Mesenchymal stem cell (in vitro differentiated cells and primary cell): ENCODE measurements at regions not wholly inside any gene's neighbourhood (a gene's known extent, or its start where the extent isn't known, plus 50 kb on each side); places are given as distances from the start of the nearest gene placed in this dataset.
"Not testable (repeated sequence)": the region's sequence is repeated elsewhere in the genome, so short reads cannot be mapped to it uniquely, and the experiment has no call there.

Experiments
- DNase-seq: peaks from one replicate; pipeline ENCODE4 v3.0.0-alpha.2; 2013
- H2AFZ ChIP-seq: one replicate; pipeline ENCODE4 v1.6.1; 2013; ENCODE audit warnings: low read depth, mild to moderate bottlenecking, control low read depth, inconsistent platforms, low read length, moderate library complexity
- H2AK5ac ChIP-seq: 2 replicates; pipeline ENCODE4 v1.6.1; 2013; ENCODE audit warnings: low read length, moderate library complexity, mild to moderate bottlenecking, inconsistent platforms; ENCODE audit not compliant: severe bottlenecking
- H2BK120ac ChIP-seq: one replicate; pipeline ENCODE4 v1.6.1; 2013; ENCODE audit warnings: low read depth, mild to moderate bottlenecking, inconsistent platforms, low read length, moderate library complexity
- H2BK12ac ChIP-seq, 2 experiments: one replicate each; pipeline ENCODE4 v1.6.1; 2013; ENCODE audit warnings: inconsistent platforms in 2 of 2, low read length in 2 of 2, mild to moderate bottlenecking in 2 of 2, moderate library complexity in 2 of 2, control low read depth in 1 of 2
- H2BK15ac ChIP-seq: one replicate; pipeline ENCODE4 v1.6.1; 2013; ENCODE audit warnings: mild to moderate bottlenecking, low read depth, inconsistent platforms; ENCODE audit not compliant: poor library complexity, severe bottlenecking
- H2BK5ac ChIP-seq: 2 replicates; pipeline ENCODE4 v1.6.1; 2013; ENCODE audit warnings: low read depth, mild to moderate bottlenecking, low read length, control low read depth, inconsistent platforms; ENCODE audit not compliant: poor library complexity, severe bottlenecking
- H3K14ac ChIP-seq, 2 experiments: one replicate each; pipeline ENCODE4 v1.6.1; 2013; ENCODE audit warnings: inconsistent platforms in 2 of 2, low read length in 2 of 2, control low read depth in 1 of 2, mild to moderate bottlenecking in 1 of 2, moderate library complexity in 1 of 2
- H3K18ac ChIP-seq, 2 experiments: one replicate each; pipeline ENCODE4 v1.6.1; 2013; ENCODE audit warnings: inconsistent platforms in 2 of 2, low read length in 2 of 2, control low read depth in 1 of 2, low read depth in 1 of 2, mild to moderate bottlenecking in 1 of 2
- H3K23ac ChIP-seq, 2 experiments: one replicate each; pipeline ENCODE4 v1.6.1; 2013; ENCODE audit warnings: inconsistent platforms in 2 of 2, low read length in 2 of 2, mild to moderate bottlenecking in 2 of 2, moderate library complexity in 2 of 2, control low read depth in 1 of 2
- H3K27ac ChIP-seq: 2 replicates; pipeline ENCODE4 v1.5.1; 2013; ENCODE audit warnings: mild to moderate bottlenecking, moderate library complexity, low read length, control low read depth, inconsistent platforms; ENCODE audit not compliant: poor library complexity, severe bottlenecking
- H3K27me3 ChIP-seq, 2 experiments: 2 replicates each; pipeline versions ENCODE4 v1.6.1 to v1.7.0; 2013; ENCODE audit warnings: low read length in 2 of 2, mild to moderate bottlenecking in 2 of 2, moderate library complexity in 2 of 2, control low read depth in 1 of 2, inconsistent platforms in 1 of 2; ENCODE audit not compliant: control insufficient read depth in 1 of 2, insufficient read depth in 1 of 2
- H3K36me3 ChIP-seq, 2 experiments: 2 replicates each; pipeline versions ENCODE4 v1.6.1 to v1.7.0; 2013; ENCODE audit warnings: low read length in 2 of 2, control low read depth in 1 of 2, inconsistent platforms in 1 of 2, low read depth in 1 of 2, mild to moderate bottlenecking in 1 of 2; ENCODE audit not compliant: insufficient read depth in 2 of 2, control insufficient read depth in 1 of 2
- H3K4ac ChIP-seq, 2 experiments: one replicate each; pipeline ENCODE4 v1.6.1; 2013; ENCODE audit warnings: inconsistent platforms in 2 of 2, low read length in 2 of 2, mild to moderate bottlenecking in 2 of 2, moderate library complexity in 2 of 2, control low read depth in 1 of 2, low read depth in 1 of 2
- H3K4me1 ChIP-seq: 2 replicates; pipeline ENCODE4 v1.6.1; 2013; ENCODE audit warnings: low read depth, low read length, control low read depth; ENCODE audit not compliant: control insufficient read depth, insufficient read depth
- H3K4me2 ChIP-seq: 2 replicates; pipeline ENCODE4 v1.6.1; 2013; ENCODE audit warnings: low read length, mild to moderate bottlenecking, inconsistent platforms; ENCODE audit not compliant: poor library complexity, severe bottlenecking
- H3K4me3 ChIP-seq, 2 experiments: 2 replicates each; pipeline versions ENCODE4 v1.5.1 to v1.7.0; 2013; ENCODE audit warnings: low read length in 2 of 2, mild to moderate bottlenecking in 2 of 2, control low read depth in 1 of 2, low read depth in 1 of 2; ENCODE audit not compliant: insufficient read depth in 1 of 2
- H3K79me1 ChIP-seq: replicated peaks from 2 replicates; pipeline ENCODE4 v1.6.1; 2013; ENCODE audit warnings: mild to moderate bottlenecking, control low read depth, low read length, inconsistent platforms; ENCODE audit not compliant: poor library complexity, severe bottlenecking
- H3K9ac ChIP-seq: 2 replicates; pipeline ENCODE4 v1.7.0; 2013; ENCODE audit warnings: mild to moderate bottlenecking, low read length, moderate library complexity
- H3K9me3 ChIP-seq: 2 replicates; pipeline ENCODE4 v1.7.0; 2013; ENCODE audit warnings: mild to moderate bottlenecking, low read length; ENCODE audit not compliant: control insufficient read depth
- H4K8ac ChIP-seq: one replicate; pipeline ENCODE4 v1.6.1; 2013; ENCODE audit warnings: inconsistent platforms, mild to moderate bottlenecking, low read length, moderate library complexity
- H4K91ac ChIP-seq: one replicate; pipeline ENCODE4 v1.6.1; 2013; ENCODE audit warnings: mild to moderate bottlenecking, low read length, inconsistent platforms
- WGBS: methylation state at CpG from one replicate; pipeline ENCODE4 v1.1.7; 2013; ENCODE audit warnings: mixed read lengths; 5-methylcytosine and 5-hydroxymethylcytosine counted together

- no peak overlapping the region for H3K4me3 ChIP-seq
- H4K8ac ChIP-seq = no peak overlapping the region
- no peak overlapping the region for H2BK15ac ChIP-seq
- H4K91ac ChIP-seq = no peak overlapping the region
- no peak for DNase-seq
- no peaks in the 10 kb centered on the region for H3K27me3 ChIP-seq
- H3K27ac ChIP-seq = no peak overlapping the region
- H2BK120ac ChIP-seq = no peak overlapping the region
- H3K18ac ChIP-seq = no peak overlapping the region
- WGBS = 86% methylated on average over 1 of the region's 1 CpG
- H3K14ac ChIP-seq = no peak overlapping the region
- H2AK5ac ChIP-seq = no peak overlapping the region
- H2AFZ ChIP-seq = no peak overlapping the region
- H3K9me3 ChIP-seq = peaks cover 2% of the 10 kb centered on the region
- no peak overlapping the region for H3K9ac ChIP-seq
- H3K36me3 ChIP-seq = no peaks in the 10 kb centered on the region
- H3K4me1 ChIP-seq = no peaks in the 10 kb centered on the region
- no peaks in the 10 kb centered on the region for H3K79me1 ChIP-seq
- no peak overlapping the region for H3K23ac ChIP-seq
- no peak overlapping the region for H2BK5ac ChIP-seq
- H3K4me2 ChIP-seq = no peak overlapping the region
- H2BK12ac ChIP-seq = no peak overlapping the region
- no peak overlapping the region for H3K4ac ChIP-seq
Observed at GRCh38 chr14:39603942-39604341, 171.7 kb upstream of the FBXO33 start.

GRCh38 chr14:39593377-39593776 lies 161.1 kb upstream of the FBXO33 start:
- no peak overlapping the region for H2BK120ac ChIP-seq
- H3K27me3 ChIP-seq = no peaks in the 10 kb centered on the region
- H2BK12ac ChIP-seq = no peak overlapping the region
- H3K36me3 ChIP-seq = no peaks in the 10 kb centered on the region
- no peak overlapping the region for H3K18ac ChIP-seq
- H3K23ac ChIP-seq = no peak overlapping the region
- H3K9me3 ChIP-seq = peaks cover 2% of the 10 kb centered on the region
- H3K9ac ChIP-seq = no peak overlapping the region
- no peak overlapping the region for H2BK15ac ChIP-seq
- H3K4me1 ChIP-seq = no peaks in the 10 kb centered on the region
- no peak overlapping the region for H3K4me2 ChIP-seq
- DNase-seq = no peak
- no peak overlapping the region for H2BK5ac ChIP-seq
- no peak overlapping the region for H3K4me3 ChIP-seq
- H4K91ac ChIP-seq = no peak overlapping the region
- no peak overlapping the region for H4K8ac ChIP-seq
- 100% methylated on average over 2 of the region's 2 CpGs for WGBS
- no peak overlapping the region for H3K27ac ChIP-seq
- no peaks in the 10 kb centered on the region for H3K79me1 ChIP-seq
- H2AFZ ChIP-seq = no peak overlapping the region
- no peak overlapping the region for H3K4ac ChIP-seq
- H3K14ac ChIP-seq = no peak overlapping the region
- no peak overlapping the region for H2AK5ac ChIP-seq

GRCh38 chr14:39592116-39592789 lies 160.0 kb upstream of the FBXO33 start:
- H3K27ac ChIP-seq = no peak overlapping the region
- H4K8ac ChIP-seq = no peak overlapping the region
- WGBS = 72% methylated on average over 2 of the region's 2 CpGs
- no peak overlapping the region for H4K91ac ChIP-seq
- H3K4me1 ChIP-seq = no peaks in the 10 kb centered on the region
- H3K9me3 ChIP-seq = peaks cover 2% of the 10 kb centered on the region
- H3K36me3 ChIP-seq = no peaks in the 10 kb centered on the region
- no peak overlapping the region for H3K4me3 ChIP-seq
- no peak overlapping the region for H2BK12ac ChIP-seq
- H3K4ac ChIP-seq = no peak overlapping the region
- H3K14ac ChIP-seq = no peak overlapping the region
- H3K79me1 ChIP-seq = no peaks in the 10 kb centered on the region
- H2BK120ac ChIP-seq = no peak overlapping the region
- no peak overlapping the region for H3K23ac ChIP-seq
- no peak overlapping the region for H2AFZ ChIP-seq
- no peak overlapping the region for H2BK15ac ChIP-seq
- no peak overlapping the region for H2AK5ac ChIP-seq
- H3K4me2 ChIP-seq = no peak overlapping the region
- H2BK5ac ChIP-seq = no peak overlapping the region
- no peak overlapping the region for H3K18ac ChIP-seq
- DNase-seq = no peak
- no peaks in the 10 kb centered on the region for H3K27me3 ChIP-seq
- no peak overlapping the region for H3K9ac ChIP-seq

DNA sequence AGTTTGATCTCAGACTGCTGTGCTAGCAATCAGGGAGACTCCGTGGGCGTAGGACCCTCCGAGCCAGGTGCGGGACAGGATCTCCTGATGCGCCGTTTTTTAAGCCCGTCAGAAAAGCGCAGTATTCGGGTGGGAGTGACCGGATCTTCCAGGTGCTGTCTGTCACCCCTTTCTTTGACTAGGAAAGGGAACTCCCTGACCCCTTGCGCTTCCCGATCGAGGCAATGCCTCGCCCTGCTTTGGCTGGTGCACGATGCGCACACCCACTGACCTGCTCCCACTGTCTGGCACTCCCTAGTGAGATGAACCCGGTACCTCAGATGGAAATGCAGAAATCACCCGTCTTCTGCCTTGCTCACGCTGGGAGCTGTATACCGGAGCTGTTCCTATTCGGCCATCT lies 157.6 kb upstream of the FBXO33 start:
- H4K91ac ChIP-seq, H3K23ac ChIP-seq, H3K4me2 ChIP-seq, H3K14ac ChIP-seq, H2BK15ac ChIP-seq, H3K4me3 ChIP-seq, H3K18ac ChIP-seq, H2BK120ac ChIP-seq, H3K27ac ChIP-seq, H3K4ac ChIP-seq, H3K79me1 ChIP-seq, H3K9me3 ChIP-seq, H3K9ac ChIP-seq, H2AK5ac ChIP-seq, DNase-seq, H3K36me3 ChIP-seq, H2BK12ac ChIP-seq, H4K8ac ChIP-seq, H3K27me3 ChIP-seq, H2BK5ac ChIP-seq, H2AFZ ChIP-seq, H3K4me1 ChIP-seq: not testable (repeated sequence)
- 91% methylated on average over 18 of the region's 21 CpGs for WGBS
